ENCODE measurements at regions not wholly inside any gene's neighbourhood (a gene's known extent, or its start where the extent isn't known, plus 50 kb on each side); places are given as distances from the start of the nearest gene placed in this dataset.

DNA sequence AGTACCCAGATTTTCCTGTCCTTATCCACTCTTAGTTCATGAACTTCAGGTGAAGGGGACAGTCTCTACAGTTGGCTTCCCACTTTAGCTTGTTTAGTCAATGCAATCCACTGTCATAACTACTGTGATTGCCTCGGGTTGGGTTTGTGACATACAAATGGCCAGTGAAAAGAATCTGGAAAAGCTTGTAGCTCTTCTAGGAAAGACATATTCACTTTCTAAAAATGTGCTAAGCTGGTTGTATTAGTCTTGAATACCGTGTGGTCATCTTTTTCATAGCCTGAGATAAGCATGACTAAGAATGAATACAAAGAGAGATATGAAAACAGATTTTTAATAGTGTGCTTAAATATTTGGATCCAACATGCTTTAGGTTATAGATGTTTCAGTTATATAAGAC lies 1443.5 kb upstream of the IGFBP7 start:
- no peaks in the 10 kb centered on the region for H3K27me3 ChIP-seq (ENCODE audit: insufficient read depth, low read length)
- peaks cover 6% of the 10 kb centered on the region for H3K4me1 ChIP-seq (ENCODE audit: insufficient read depth, low read length)
- no peaks in the 10 kb centered on the region for H3K36me3 ChIP-seq (ENCODE audit: insufficient read depth, low read depth, low read length)
- H3K9ac ChIP-seq (ENCODE audit: low read depth, low read length): no peak overlapping the region
- H3K4me3 ChIP-seq (ENCODE audit: low read length): no peak overlapping the region
- H3K9me3 ChIP-seq (ENCODE audit: insufficient read depth, low read depth, low read length): no peaks in the 10 kb centered on the region
- H3K27ac ChIP-seq (ENCODE audit: low read length): no peak overlapping the region

DNA sequence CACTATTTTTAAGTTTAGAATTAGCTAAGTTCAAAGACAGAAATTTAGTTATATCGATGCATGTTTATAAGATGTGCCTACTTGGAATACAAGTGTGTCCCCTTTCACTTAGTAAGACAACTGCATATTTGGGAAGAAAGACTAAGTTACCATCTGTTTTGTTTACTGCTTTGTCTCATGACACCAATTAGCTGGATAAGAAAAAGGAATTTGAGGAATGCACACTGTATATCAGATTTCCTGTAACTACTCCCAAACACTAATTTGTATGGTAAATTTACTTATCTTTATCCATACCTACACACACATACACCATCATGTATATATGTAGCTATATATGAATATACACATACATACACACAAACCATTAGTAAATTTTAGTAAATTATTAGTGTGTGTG lies 1442.8 kb upstream of the IGFBP7 start:
- Histone ChIP-seq H3K27ac (ENCODE audit: low read length) (no peak overlapping the region), H3K9me3 (ENCODE audit: insufficient read depth, low read depth, low read length) (no peaks in the 10 kb centered on the region), H3K4me3 (ENCODE audit: low read length) (no peak overlapping the region), H3K4me1 (ENCODE audit: insufficient read depth, low read length) (peaks cover 6% of the 10 kb centered on the region), H3K9ac (ENCODE audit: low read depth, low read length) (no peak overlapping the region), H3K27me3 (ENCODE audit: insufficient read depth, low read length) (no peaks in the 10 kb centered on the region), H3K36me3 (ENCODE audit: insufficient read depth, low read depth, low read length) (no peaks in the 10 kb centered on the region)

DNA sequence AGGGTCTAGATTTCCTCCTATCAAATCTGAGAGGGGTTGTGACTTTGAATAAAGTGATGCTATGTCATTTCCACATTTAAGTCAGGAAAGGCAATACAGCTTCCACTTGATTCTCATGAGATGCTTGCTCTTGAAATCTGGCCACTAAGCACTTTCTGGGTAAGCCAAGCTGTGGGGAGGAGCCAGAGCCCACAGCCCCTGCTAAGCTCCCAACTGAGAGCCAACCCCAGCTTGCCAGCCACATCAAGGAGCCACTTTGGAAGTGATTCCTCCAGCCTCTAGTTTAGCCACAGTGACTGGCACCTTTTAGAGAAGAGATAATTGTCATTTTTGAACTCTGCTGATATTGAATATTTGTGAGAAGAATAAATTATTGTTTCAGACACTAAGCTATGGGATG lies 1441.5 kb upstream of the IGFBP7 start:
- no peak overlapping the region for H3K9ac ChIP-seq (ENCODE audit: low read depth, low read length)
- peaks cover 6% of the 10 kb centered on the region for H3K4me1 ChIP-seq (ENCODE audit: insufficient read depth, low read length)
- H3K4me3 ChIP-seq (ENCODE audit: low read length): no peak overlapping the region
- no peaks in the 10 kb centered on the region for H3K9me3 ChIP-seq (ENCODE audit: insufficient read depth, low read depth, low read length)
- no peak overlapping the region for H3K27ac ChIP-seq (ENCODE audit: low read length)
- H3K27me3 ChIP-seq (ENCODE audit: insufficient read depth, low read length): no peaks in the 10 kb centered on the region
- no peaks in the 10 kb centered on the region for H3K36me3 ChIP-seq (ENCODE audit: insufficient read depth, low read depth, low read length)

DNA sequence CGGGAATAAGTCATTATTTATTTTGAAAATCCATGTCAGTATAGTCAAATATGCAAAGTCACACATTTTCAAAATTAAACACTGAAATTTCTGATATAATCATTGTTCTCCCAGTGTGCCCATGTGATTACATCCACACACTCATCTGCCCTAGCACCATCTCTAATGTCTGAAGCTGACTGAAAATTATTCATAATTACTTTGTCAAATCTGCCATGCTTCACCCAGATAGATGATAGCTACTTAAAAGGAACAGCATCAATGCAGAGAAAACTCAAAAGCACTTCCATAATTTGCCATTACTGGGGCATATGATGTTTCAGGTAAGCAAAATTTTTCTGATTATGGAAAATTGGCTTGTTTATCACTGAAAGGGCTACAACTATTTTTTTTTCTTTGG lies 1433.3 kb upstream of the IGFBP7 start:
- Histone ChIP-seq H3K27me3 (ENCODE audit: insufficient read depth, low read length) (no peaks in the 10 kb centered on the region), H3K9me3 (ENCODE audit: insufficient read depth, low read depth, low read length) (no peaks in the 10 kb centered on the region), H3K4me1 (ENCODE audit: insufficient read depth, low read length) (no peaks in the 10 kb centered on the region), H3K9ac (ENCODE audit: low read depth, low read length) (no peak overlapping the region), H3K27ac (ENCODE audit: low read length) (no peak overlapping the region), H3K4me3 (ENCODE audit: low read length) (no peak overlapping the region), H3K36me3 (ENCODE audit: insufficient read depth, low read depth, low read length) (no peaks in the 10 kb centered on the region)

DNA sequence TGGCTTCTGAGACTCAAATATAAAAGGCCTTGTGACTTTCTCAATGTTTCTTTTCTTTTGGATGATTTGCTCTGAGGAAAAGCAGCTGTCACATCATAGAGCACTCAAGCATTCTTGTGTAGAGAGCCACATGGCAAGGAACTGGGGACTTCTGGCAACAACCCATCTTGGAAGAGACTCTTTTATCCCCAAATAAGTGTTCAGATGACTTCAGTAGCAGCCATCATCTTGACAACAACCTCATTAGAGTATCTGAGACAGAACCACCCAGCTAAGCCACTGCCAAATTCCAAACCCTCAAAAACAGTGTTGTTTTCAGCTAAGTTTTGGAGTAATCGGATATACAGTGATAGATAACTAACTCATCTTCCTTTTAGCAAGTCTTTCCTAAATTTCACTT lies 1431.7 kb upstream of the IGFBP7 start:
- Histone ChIP-seq H3K9me3 (ENCODE audit: insufficient read depth, low read depth, low read length) (no peaks in the 10 kb centered on the region), H3K4me3 (ENCODE audit: low read length) (no peak overlapping the region), H3K4me1 (ENCODE audit: insufficient read depth, low read length) (no peaks in the 10 kb centered on the region), H3K27ac (ENCODE audit: low read length) (no peak overlapping the region), H3K9ac (ENCODE audit: low read depth, low read length) (no peak overlapping the region), H3K36me3 (ENCODE audit: insufficient read depth, low read depth, low read length) (no peaks in the 10 kb centered on the region), H3K27me3 (ENCODE audit: insufficient read depth, low read length) (no peaks in the 10 kb centered on the region)

DNA sequence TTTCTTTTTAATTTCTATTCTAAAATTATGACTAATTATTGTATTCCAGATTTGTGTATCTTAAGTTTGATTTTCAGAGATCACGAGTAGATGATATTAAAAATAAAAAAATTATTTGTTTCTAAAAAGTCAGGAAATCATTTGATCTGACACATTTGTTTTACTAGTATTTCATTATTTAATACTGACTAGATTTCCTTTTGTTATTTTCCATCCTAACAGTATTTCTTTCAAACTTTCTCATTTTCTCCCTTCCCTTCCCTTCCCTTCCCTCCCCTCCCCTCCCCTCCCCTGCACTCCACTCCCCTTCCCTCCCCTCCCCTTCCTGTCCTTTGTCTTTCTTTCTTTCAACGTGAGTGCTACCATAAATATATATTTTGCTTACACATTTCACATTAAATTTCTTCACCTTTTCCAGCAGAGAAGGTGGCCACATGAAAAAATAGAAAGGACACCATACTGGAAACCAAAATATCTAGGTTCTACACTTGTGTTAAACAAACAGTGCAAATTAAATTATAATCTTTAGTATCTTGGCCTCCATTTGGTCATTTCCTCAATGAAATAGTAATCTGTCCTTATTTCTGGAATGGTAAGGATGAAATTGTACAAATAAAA lies 1412.7 kb upstream of the IGFBP7 start:
- no peaks in the 10 kb centered on the region for H3K9me3 ChIP-seq (ENCODE audit: insufficient read depth, low read depth, low read length)
- H3K4me1 ChIP-seq (ENCODE audit: insufficient read depth, low read length): no peaks in the 10 kb centered on the region
- no peak overlapping the region for H3K27ac ChIP-seq (ENCODE audit: low read length)
- H3K27me3 ChIP-seq (ENCODE audit: insufficient read depth, low read length): no peaks in the 10 kb centered on the region
- H3K4me3 ChIP-seq (ENCODE audit: low read length): no peak overlapping the region
- H3K36me3 ChIP-seq (ENCODE audit: insufficient read depth, low read depth, low read length): no peaks in the 10 kb centered on the region
- H3K9ac ChIP-seq (ENCODE audit: low read depth, low read length): no peak overlapping the region

DNA sequence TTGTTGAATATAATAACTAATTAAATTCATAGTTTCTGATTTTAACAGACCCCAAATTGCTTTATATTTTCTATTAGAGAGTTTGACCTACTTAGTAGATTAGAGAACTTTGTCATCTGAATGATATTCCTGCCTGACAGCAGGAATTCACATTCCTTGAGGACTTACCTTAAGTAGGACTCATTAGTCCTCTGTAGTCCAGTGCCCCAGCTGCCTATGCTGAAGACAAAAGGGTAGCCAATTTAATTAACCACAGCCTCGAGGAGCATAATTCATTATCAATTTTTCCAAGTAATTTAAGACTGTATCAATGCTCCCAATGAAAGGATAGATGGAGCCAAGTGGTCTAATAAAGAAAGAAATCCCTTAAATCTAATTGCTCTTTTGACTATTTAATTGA lies 1405.0 kb upstream of the IGFBP7 start:
- H3K9ac ChIP-seq (ENCODE audit: low read depth, low read length): no peak overlapping the region
- H3K27me3 ChIP-seq (ENCODE audit: insufficient read depth, low read length): no peaks in the 10 kb centered on the region
- H3K27ac ChIP-seq (ENCODE audit: low read length): no peak overlapping the region
- H3K36me3 ChIP-seq (ENCODE audit: insufficient read depth, low read depth, low read length): no peaks in the 10 kb centered on the region
- no peaks in the 10 kb centered on the region for H3K9me3 ChIP-seq (ENCODE audit: insufficient read depth, low read depth, low read length)
- peaks cover 9% of the 10 kb centered on the region; the same call in 1 of the 2 replicates for H3K4me1 ChIP-seq (ENCODE audit: insufficient read depth, low read length)
- H3K4me3 ChIP-seq (ENCODE audit: low read length): no peak overlapping the region

DNA sequence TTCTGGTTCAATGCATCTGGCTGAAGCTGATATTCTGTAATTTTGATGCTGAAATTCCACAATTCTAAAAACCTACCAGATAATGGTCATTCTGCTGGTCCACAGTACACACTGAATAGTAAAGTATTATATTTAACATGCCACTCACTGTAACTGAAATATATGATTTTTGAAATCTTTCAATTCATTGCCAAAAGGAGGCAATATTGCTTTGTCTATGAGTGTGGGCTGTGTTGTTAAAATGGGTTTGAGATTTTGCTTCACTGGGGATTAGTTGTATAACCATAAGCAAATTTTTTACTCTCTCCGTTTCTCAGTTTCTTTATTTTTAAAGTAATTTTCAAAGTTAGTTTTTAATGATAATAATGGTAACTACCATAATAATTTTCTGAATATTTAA lies 1404.1 kb upstream of the IGFBP7 start:
- H3K4me3 ChIP-seq (ENCODE audit: low read length): no peak overlapping the region
- peaks cover 9% of the 10 kb centered on the region; the same call in 1 of the 2 replicates for H3K4me1 ChIP-seq (ENCODE audit: insufficient read depth, low read length)
- no peaks in the 10 kb centered on the region for H3K36me3 ChIP-seq (ENCODE audit: insufficient read depth, low read depth, low read length)
- no peaks in the 10 kb centered on the region for H3K9me3 ChIP-seq (ENCODE audit: insufficient read depth, low read depth, low read length)
- H3K9ac ChIP-seq (ENCODE audit: low read depth, low read length): no peak overlapping the region
- H3K27ac ChIP-seq (ENCODE audit: low read length): no peak overlapping the region
- H3K27me3 ChIP-seq (ENCODE audit: insufficient read depth, low read length): peaks cover 5% of the 10 kb centered on the region; the same call in 1 of the 2 replicates

DNA sequence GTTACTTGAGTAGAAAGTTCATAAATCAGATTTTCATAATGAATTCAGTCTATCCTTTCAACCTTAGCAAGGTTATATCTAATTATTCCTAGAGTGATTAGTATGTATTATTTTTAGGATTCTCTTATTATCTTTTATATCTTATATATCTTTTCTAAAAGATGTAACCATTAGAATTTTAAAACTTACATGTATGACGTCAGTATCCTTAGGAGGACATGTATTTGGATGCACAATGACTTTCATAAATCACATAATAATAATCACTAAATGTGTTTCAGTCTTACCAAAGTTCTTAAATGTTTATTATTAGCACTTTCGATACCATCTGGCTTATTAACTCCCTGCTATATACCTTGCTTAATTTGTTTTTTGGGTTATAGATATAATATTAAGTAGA lies 1400.5 kb upstream of the IGFBP7 start:
- Histone ChIP-seq H3K4me3 (ENCODE audit: low read length) (no peak overlapping the region), H3K4me1 (ENCODE audit: insufficient read depth, low read length) (peaks cover 15% of the 10 kb centered on the region; the same call in 1 of the 2 replicates), H3K27ac (ENCODE audit: low read length) (no peak overlapping the region), H3K27me3 (ENCODE audit: insufficient read depth, low read length) (peaks cover 5% of the 10 kb centered on the region; the same call in 1 of the 2 replicates), H3K36me3 (ENCODE audit: insufficient read depth, low read depth, low read length) (no peaks in the 10 kb centered on the region), H3K9me3 (ENCODE audit: insufficient read depth, low read depth, low read length) (no peaks in the 10 kb centered on the region), H3K9ac (ENCODE audit: low read depth, low read length) (no peak overlapping the region)

DNA sequence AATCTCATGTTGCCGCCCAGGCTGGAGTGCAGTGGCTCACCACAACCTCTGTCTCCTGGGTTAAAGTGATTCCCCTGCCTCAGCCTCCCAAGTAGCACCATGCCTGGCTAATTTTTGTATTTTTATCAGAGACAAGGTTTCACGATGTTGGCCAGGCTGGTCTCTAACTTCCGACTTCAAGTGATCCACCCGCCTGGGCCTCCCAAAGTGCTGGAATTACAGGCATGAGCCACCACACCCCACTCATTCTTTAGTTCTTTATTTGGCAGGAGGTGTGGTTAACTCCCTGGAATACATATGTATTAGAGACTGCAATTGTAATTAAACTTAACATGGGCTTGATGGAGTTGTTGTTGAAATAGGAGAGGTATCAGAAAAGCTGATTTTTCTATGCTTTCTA lies 1396.9 kb upstream of the IGFBP7 start:
- no peak overlapping the region for H3K27ac ChIP-seq (ENCODE audit: low read length)
- 0 out of 2 replicates have a peak, but pooled peaks cover 5% of the 10 kb centered on the region for H3K4me1 ChIP-seq (ENCODE audit: insufficient read depth, low read length)
- H3K9ac ChIP-seq (ENCODE audit: low read depth, low read length): no peak overlapping the region
- H3K36me3 ChIP-seq (ENCODE audit: insufficient read depth, low read depth, low read length): no peaks in the 10 kb centered on the region
- H3K27me3 ChIP-seq (ENCODE audit: insufficient read depth, low read length): peaks cover 5% of the 10 kb centered on the region; the same call in 1 of the 2 replicates
- H3K9me3 ChIP-seq (ENCODE audit: insufficient read depth, low read depth, low read length): no peaks in the 10 kb centered on the region
- H3K4me3 ChIP-seq (ENCODE audit: low read length): no peak overlapping the region

DNA sequence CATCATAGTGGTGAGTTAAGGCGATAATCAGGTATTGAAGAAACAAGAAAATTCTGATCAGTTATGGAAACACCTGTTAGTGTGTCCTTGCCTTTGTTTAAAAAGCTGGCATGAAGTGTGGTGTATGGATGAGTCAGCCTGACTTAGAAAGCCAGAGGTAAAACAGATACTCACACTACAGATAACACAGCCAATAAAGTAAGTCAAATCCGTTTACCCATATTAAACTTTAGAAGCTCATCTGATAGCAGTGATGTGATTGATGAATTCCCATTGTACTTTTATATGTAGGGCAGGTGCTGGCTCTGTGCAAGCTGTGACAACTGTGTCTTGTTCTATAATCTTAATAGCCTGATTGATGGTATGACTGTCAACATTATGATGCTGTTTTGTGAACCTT lies 1392.7 kb upstream of the IGFBP7 start:
- H3K9me3 ChIP-seq (ENCODE audit: insufficient read depth, low read depth, low read length): no peaks in the 10 kb centered on the region
- H3K4me3 ChIP-seq (ENCODE audit: low read length): no peak overlapping the region
- H3K9ac ChIP-seq (ENCODE audit: low read depth, low read length): no peak overlapping the region
- H3K27ac ChIP-seq (ENCODE audit: low read length): no peak overlapping the region
- H3K4me1 ChIP-seq (ENCODE audit: insufficient read depth, low read length): peaks cover 5% of the 10 kb centered on the region; the same call in 1 of the 2 replicates
- no peaks in the 10 kb centered on the region for H3K27me3 ChIP-seq (ENCODE audit: insufficient read depth, low read length)
- H3K36me3 ChIP-seq (ENCODE audit: insufficient read depth, low read depth, low read length): no peaks in the 10 kb centered on the region

DNA sequence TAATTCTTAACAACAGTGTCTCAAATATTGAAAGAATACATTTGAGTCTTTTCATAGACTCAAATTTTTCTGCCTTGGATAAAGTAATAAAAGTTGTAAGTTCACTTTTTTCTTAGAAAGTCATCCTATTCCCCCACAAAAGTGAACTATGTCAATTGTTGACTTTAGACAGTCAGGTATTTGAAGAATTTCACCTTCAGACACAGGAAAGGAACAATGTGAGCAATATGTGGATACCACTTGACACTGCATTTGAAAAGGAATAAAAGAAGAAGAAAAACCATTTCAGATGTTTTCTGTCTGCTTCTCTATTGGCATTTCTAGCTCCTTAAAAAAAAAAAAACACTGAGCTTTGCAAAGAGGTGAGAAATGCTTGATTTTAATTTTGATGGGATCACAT lies 1389.0 kb upstream of the IGFBP7 start:
- Histone ChIP-seq H3K9ac (ENCODE audit: low read depth, low read length) (no peak overlapping the region), H3K36me3 (ENCODE audit: insufficient read depth, low read depth, low read length) (no peaks in the 10 kb centered on the region), H3K27ac (ENCODE audit: low read length) (no peak overlapping the region), H3K27me3 (ENCODE audit: insufficient read depth, low read length) (no peaks in the 10 kb centered on the region), H3K9me3 (ENCODE audit: insufficient read depth, low read depth, low read length) (no peaks in the 10 kb centered on the region), H3K4me3 (ENCODE audit: low read length) (no peak overlapping the region), H3K4me1 (ENCODE audit: insufficient read depth, low read length) (peaks cover 2% of the 10 kb centered on the region; the same call in 1 of the 2 replicates)
